H1 (cell line): ENCODE measurements at regions not wholly inside any gene's neighbourhood (a gene's known extent, or its start where the extent isn't known, plus 50 kb on each side); places are given as distances from the start of the nearest gene placed in this dataset.

Experiments
- CBX5 ChIP-seq: fragments of 300-800, 300-1000 bp; sonication (generic); IDR thresholded peaks from 2 replicates; pipeline ENCODE4 v1.7.1; 2016; ENCODE audit warnings: antibody characterized with exemption, low read length, low read depth
- CHD2 ChIP-seq: IDR thresholded peaks from 2 replicates; pipeline ENCODE4 v1.6.1; 2012; ENCODE audit warnings: low read length, improper control_type of control experiment
- EGR1 ChIP-seq: IDR thresholded peaks from 2 replicates; pipeline ENCODE4 v1.6.1; 2011; ENCODE audit warnings: low read depth, low read length, borderline replicate concordance
- EZH2 ChIP-seq: fragments of 200-600 bp; sonication (generic); IDR thresholded peaks from 2 replicates; pipeline ENCODE4 v1.7.1; 2012; ENCODE audit warnings: low read depth, mild to moderate bottlenecking, moderate library complexity, low read length, inconsistent platforms; ENCODE audit not compliant: severe bottlenecking
- GABPA ChIP-seq: IDR thresholded peaks from 2 replicates; pipeline ENCODE4 v1.6.1; 2011; ENCODE audit warnings: mild to moderate bottlenecking, low read length, moderate library complexity, borderline replicate concordance; ENCODE audit not compliant: insufficient read depth
- GTF2F1 ChIP-seq: IDR thresholded peaks from 2 replicates; pipeline ENCODE4 v1.6.1; 2012; ENCODE audit warnings: low read depth, low read length, improper control_type of control experiment, borderline replicate concordance
- JUN ChIP-seq: IDR thresholded peaks from 2 replicates; pipeline ENCODE4 v1.6.1; 2011; ENCODE audit warnings: low read depth, mild to moderate bottlenecking, improper control_type of control experiment, low read length
- POLR2A ChIP-seq, 2 experiments: IDR thresholded peaks; 1 replicate in 1 of 2; 2 replicates in 1 of 2; pipeline ENCODE4 v1.6.1; 2011; ENCODE audit warnings: low read depth in 2 of 2, low read length in 2 of 2, mild to moderate bottlenecking in 2 of 2; ENCODE audit errors: control extremely low read depth in 1 of 2
- POLR2AphosphoS5 ChIP-seq: IDR thresholded peaks from 2 replicates; pipeline ENCODE4 v1.6.1; 2011; ENCODE audit warnings: low read depth, low read length
- RAD21 ChIP-seq, 2 experiments: IDR thresholded peaks in 1 of 2; conservative IDR thresholded peaks in 1 of 2; 2 replicates each; pipeline ENCODE4 v1.6.1; 2011; ENCODE audit warnings: low read depth in 2 of 2, low read length in 2 of 2, improper control_type of control experiment in 1 of 2, inconsistent platforms in 1 of 2, mild to moderate bottlenecking in 1 of 2, moderate library complexity in 1 of 2
- TAF1 ChIP-seq: IDR thresholded peaks from 2 replicates; pipeline ENCODE4 v1.6.1; 2011; ENCODE audit warnings: mild to moderate bottlenecking, low read depth, low read length
- ZNF274 ChIP-seq: IDR thresholded peaks from 2 replicates; pipeline ENCODE4 v1.7.0; 2012; ENCODE audit warnings: low read length, borderline replicate concordance; ENCODE audit errors: extremely low read depth
- TF ChIP-seq, protein P1 (sequence below), 3 experiments: IDR thresholded peaks; 1 replicate in 2 of 3; 2 replicates in 1 of 3; pipeline versions ENCODE4 v1.5.1 to v1.6.1; 2011; ENCODE audit warnings: low read length in 3 of 3, mild to moderate bottlenecking in 3 of 3, inconsistent platforms in 2 of 3, low read depth in 1 of 3, moderate library complexity in 1 of 3; ENCODE audit not compliant: insufficient read depth in 1 of 3; ENCODE audit errors: control extremely low read depth in 1 of 3

DNA sequence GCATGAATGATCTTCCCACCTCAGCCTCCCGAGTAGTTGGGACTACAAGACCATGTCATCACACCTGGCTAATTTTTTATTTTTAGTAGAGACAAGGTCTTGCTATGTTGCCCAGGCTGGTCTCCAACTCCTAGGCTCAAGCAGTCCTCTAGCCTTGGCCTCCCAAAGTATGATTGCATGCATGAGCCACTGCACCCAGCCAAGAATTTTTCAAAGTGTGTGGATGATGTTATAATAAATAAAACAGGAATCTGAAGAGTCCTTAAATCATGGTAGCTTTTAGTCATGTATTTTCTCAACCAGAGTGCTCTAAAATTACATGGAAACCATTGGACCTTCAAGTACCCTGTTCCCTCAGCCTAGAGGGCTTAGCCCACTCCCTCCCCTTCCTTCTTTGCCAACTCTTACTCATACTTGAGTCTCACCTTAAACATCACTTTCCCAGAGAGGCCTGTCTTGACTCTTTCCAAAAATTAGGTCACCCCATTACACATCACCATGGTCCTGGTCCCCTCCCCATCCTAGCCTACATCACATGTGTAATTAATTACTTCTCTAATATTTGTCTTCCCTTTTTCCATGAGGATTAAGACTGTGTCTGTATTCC, 52.2 kb upstream of the BICDL1 start:
- TF ChIP-seq GABPA (no peak), TAF1 (no peak), POLR2AphosphoS5 (no peak), EGR1 (no peak), POLR2A (IDR thresholded peaks at IDR 0.05; ENCODE audit: control extremely low read depth in 1 of 2, low read depth in 2 of 2, low read length in 2 of 2) (no peak), JUN (no peak), EZH2 (no peak), CHD2 (no peak), ZNF274 (no peak), CBX5 (no peak), GTF2F1 (no peak), RAD21 (IDR thresholded peaks at IDR 0.05 in 1 of 2, conservative IDR thresholded peaks at IDR 0.05 in 1 of 2; ENCODE audit: low read depth in 2 of 2, low read length in 2 of 2) (no peak)
- TF ChIP-seq, protein P1, sequence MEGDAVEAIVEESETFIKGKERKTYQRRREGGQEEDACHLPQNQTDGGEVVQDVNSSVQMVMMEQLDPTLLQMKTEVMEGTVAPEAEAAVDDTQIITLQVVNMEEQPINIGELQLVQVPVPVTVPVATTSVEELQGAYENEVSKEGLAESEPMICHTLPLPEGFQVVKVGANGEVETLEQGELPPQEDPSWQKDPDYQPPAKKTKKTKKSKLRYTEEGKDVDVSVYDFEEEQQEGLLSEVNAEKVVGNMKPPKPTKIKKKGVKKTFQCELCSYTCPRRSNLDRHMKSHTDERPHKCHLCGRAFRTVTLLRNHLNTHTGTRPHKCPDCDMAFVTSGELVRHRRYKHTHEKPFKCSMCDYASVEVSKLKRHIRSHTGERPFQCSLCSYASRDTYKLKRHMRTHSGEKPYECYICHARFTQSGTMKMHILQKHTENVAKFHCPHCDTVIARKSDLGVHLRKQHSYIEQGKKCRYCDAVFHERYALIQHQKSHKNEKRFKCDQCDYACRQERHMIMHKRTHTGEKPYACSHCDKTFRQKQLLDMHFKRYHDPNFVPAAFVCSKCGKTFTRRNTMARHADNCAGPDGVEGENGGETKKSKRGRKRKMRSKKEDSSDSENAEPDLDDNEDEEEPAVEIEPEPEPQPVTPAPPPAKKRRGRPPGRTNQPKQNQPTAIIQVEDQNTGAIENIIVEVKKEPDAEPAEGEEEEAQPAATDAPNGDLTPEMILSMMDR (IDR thresholded peaks at IDR 0.05; ENCODE audit: control extremely low read depth in 1 of 3, insufficient read depth in 1 of 3, low read depth in 1 of 3, low read length in 3 of 3) = no peak
